ENCODE measurements at regions not wholly inside any gene's neighbourhood (a gene's known extent, or its start where the extent isn't known, plus 50 kb on each side); places are given as distances from the start of the nearest gene placed in this dataset.

- TF ChIP-seq, protein P1, sequence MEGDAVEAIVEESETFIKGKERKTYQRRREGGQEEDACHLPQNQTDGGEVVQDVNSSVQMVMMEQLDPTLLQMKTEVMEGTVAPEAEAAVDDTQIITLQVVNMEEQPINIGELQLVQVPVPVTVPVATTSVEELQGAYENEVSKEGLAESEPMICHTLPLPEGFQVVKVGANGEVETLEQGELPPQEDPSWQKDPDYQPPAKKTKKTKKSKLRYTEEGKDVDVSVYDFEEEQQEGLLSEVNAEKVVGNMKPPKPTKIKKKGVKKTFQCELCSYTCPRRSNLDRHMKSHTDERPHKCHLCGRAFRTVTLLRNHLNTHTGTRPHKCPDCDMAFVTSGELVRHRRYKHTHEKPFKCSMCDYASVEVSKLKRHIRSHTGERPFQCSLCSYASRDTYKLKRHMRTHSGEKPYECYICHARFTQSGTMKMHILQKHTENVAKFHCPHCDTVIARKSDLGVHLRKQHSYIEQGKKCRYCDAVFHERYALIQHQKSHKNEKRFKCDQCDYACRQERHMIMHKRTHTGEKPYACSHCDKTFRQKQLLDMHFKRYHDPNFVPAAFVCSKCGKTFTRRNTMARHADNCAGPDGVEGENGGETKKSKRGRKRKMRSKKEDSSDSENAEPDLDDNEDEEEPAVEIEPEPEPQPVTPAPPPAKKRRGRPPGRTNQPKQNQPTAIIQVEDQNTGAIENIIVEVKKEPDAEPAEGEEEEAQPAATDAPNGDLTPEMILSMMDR (IDR thresholded peaks at IDR 0.05), result no peak
- TF ChIP-seq POLR2A (IDR thresholded peaks at IDR 0.05), result no peak
Observed at GRCh38 chr5:65077653-65078052, 308.9 kb downstream of the CWC27 start.
